GM21367 (cell line): ENCODE measurements at regions not wholly inside any gene's neighbourhood (a gene's known extent, or its start where the extent isn't known, plus 50 kb on each side); places are given as distances from the start of the nearest gene placed in this dataset.
"Not testable (repeated sequence)": the region's sequence is repeated elsewhere in the genome, so short reads cannot be mapped to it uniquely, and the experiment has no call there.

Experiments
- ATAC-seq: cut with Tn5 transposase; IDR thresholded peaks from one replicate; pipeline ENCODE4 v1.9.1; 2021; ENCODE audit not compliant: unreplicated experiment

DNA sequence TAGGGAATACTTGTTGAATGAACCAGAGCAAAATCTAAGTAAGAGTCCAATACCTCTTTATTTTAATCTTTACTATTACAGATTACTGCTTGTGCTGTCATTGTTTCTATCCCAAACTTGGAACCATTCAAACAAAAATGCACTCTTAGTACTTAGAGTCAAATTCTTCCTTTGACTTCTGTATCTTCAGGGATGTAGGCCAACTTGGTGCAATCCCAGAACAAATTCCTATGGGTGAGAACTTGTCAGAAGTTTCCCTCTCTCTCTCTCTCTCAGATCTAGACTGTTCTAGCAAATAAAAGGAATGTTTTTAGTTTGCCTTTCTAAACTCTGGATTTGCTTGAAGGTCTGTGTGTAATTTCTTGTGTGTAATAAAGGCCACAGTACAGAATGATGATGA lies 329.0 kb upstream of the TMTC4 start:
- no peak for ATAC-seq

DNA sequence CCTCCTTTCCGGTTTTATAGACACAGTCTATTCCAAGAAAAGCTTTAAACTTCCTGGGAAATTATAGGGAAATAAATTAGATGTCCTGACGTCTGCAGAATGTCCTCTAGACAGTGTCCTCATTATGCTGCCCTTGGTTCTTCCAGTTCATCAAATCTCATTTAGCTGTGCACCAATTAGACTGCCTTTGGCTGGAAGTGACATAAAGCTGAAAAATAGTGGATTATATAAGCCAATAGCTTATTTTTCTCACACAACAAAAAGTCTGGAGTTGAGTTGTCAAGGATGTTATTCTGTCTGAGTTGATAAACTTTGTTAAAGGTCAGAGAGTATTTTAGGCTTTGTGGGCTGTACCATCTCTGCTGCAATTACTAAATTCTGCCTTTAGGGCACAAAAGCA lies 314.8 kb upstream of the TMTC4 start:
- no peak for ATAC-seq

DNA sequence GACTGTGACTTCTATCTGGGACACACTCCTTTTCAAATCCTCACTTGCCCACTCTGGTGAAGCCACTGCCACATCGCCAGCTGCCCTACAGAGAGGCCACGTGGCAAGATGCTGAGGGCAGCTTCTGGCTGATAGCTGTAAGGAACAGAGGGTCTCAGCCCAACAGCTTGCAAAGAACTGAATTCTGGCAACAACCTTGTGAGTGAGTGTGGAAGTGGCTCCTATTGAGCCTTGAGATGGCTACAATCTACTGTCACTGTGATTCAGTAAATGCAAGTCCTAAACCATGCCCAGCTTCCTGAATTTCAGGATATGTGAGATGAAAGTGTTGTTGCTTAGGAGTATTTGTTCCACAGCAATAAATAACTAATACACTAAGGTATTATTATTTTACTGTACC lies 314.3 kb upstream of the TMTC4 start:
- no peak for ATAC-seq

DNA sequence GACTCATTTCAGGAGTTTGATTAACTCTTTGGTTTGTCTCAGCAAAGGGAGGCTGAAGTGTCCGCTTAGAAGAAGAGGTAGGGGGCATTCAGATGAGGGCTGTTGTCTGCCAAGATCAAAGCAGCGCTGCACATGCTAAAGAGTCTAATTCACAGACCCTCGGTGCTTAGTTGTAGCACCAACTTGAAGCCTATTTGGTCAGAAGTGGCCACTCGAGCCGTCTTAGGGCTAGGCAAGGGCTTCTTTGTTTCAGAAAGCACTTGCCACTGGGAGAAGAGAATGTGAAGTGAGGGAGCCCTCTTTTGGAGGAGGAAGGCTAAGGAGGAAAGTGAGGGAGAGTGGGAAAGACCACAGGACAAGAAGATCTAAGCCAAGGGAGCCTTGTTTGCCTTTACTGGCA lies 313.4 kb upstream of the TMTC4 start:
- ATAC-seq, result no peak

DNA sequence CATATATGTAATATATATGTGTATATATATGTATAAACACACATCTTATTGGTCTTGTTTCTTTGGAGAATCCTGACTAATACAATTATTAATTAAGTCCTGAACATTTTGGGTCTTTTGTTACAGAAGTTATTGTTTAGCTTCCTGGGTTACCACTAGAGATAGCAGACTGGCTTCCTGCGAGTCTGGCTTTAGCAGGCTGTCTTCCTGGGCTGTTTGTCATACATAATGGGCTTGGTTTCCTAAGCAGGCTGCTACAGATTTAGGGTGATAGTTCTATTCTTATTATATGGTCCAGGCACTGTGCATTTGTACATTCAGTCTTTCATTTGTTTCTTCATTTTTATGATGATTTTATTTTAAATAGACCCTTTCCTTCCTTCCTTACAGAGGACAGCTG lies 312.0 kb upstream of the TMTC4 start:
- no peak for ATAC-seq

DNA sequence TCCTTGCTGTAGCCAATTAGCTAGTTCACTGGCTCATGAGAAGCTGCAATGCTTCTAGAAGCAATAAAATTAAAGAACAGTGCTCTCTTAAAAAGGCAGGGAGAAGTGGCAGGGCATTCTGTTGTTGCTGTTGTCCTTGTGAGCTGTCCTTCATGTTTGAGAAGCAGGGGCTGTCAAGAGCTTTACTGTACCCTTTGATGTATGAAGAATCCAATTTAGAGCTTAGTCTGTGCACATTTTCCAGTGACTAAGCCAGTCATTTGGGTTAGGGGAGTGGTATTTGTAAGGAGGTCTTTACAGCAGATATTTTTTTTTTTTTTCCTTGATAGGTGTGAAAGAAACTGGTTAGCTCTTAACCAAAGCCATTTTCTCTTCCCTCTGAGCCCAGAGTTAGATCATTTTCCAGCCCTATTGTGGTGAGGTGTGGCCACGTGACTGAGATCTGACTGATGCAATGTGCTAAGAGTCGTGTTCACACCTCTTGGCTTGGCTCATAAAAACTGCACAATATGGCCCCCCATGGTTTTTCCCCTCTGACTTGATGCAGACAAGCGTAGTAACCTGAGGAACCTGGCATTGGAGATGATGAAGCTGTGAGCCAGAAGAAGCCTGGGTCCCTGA lies 309.6 kb upstream of the TMTC4 start:
- no peak for ATAC-seq

DNA sequence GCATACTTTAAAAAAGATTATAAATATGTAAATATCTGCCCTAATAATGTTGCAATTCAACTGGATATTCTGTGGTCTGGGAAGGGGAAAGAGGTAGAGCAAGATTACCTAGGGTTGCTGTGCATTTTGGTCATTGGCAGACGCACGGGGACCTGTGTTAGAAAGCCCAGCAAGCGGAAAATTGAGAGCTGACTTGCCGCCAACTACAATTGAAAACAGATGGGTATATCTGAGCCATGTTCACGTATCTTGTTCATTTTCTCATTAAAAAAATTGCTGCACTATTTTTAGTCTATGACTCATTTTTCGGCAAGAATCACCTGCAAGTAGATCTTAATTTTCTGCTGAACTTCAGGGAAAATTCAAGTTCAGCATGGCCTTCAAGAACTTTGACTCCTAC lies 308.5 kb upstream of the TMTC4 start:
- ATAC-seq, result no peak

DNA sequence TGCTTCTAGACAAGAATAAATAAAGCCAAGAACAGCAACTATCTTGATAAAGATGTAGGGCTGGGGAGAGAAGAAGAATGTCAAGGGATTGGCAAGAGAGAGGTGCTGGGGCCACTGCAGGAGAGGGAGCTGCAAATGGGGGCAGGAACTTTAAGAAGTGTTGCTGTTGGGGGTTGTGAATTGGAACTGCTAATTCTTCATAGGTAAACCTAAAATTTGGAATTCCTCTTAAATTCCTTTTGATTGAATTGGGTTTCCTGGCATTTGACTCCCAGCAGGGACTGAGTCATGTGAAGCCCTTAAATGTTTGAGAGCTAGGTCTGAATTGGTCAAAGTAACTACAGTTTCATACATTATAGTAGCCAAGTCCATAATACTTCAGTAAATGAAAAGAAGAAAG lies 305.6 kb upstream of the TMTC4 start:
- ATAC-seq, result no peak

DNA sequence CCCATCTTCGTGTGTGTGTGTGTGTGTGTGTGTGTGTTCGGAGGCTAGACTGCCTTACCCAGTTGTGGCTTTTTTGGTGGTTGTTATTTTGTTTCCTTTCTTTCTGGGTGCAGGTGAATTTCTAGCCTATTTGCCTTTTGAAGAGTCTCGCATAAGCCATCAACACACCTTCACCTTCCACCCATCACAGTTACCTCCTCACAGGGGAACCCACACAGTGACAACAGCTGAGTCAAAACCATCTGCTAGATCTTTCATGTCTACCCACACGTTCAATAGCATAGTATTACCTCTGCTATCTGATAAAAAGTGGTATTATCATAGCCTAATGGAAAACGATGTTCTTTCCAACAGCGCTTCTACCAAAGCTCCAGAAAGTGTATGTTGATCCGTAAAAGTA lies 303.2 kb upstream of the TMTC4 start:
- ATAC-seq, result no peak

DNA sequence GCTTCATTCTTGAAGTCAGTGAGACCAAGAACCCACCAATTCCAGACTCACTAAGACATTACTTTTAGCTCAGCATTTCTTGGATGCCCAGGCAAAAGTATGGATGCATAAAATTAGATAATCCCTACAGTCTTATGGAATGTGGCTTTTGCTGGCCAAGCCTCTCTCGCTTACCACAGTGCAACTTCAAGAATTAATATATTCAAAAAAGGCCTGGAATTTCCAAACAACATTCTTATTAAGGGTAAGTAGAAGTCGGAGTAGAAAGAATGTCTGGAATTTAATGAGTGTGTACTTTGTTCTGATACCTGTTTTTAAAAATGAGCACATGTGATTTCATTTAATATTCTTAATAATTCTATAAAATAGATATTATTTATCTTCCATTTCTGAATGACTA lies 302.4 kb upstream of the TMTC4 start:
- no peak for ATAC-seq

DNA sequence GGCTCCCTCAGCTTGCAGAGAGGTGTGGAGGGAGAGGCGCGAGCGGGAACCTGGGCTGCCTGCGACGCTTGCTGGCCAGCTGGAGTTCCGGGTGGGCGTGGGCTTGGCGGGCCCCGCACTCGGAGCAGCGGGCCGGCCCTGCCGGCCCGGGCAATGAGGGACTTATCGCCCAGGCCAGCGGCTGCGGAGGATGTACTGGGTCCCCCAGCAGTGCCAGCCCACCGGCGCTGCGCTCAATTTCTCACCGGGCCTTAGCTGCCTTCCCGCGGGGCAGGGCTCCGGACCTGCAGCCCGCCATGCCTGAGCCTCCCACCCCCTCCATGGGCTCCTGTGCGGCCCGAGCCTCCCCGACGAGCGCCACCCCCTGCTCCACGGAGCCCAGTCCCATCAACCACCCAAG lies 301.1 kb upstream of the TMTC4 start:
- not testable (repeated sequence) for ATAC-seq

DNA sequence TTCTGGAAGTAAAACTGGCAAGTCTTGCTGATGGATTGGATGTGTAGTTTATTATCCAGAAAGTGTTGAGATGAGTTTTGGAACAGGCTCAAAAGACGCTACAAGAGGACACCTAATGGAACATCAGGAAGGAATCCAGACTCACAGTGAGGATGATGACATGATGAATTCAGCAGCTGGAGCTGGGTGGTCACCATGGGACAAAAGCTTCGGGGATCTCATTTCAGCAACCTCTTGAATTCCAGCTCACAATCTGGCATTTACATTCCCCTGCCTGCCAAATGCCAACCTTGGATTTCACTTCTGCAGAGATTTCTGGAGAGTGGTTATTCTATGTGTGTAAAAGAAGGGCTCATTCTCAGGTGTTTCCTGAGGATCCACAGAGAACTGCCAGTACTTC lies 288.0 kb upstream of the TMTC4 start:
- no peak for ATAC-seq

DNA sequence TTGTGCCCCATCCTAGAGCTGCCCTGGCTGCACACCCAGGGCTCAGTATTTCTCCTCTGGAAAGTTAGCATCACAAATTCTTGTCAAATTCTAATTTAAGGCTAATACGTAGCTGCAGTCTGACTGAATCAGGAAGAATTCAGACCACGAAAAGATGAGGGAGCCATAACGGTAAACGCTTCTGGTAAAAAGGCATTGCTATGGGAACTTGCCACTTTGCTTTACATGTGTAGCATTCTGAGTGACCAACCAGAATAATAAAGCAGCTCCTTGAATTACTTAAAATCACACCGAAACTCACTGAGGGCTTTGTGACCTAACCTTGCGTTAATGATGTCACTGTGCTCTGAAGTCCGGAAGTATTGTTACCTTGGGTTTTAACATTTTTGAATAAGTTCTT lies 286.6 kb upstream of the TMTC4 start:
- no peak for ATAC-seq

DNA sequence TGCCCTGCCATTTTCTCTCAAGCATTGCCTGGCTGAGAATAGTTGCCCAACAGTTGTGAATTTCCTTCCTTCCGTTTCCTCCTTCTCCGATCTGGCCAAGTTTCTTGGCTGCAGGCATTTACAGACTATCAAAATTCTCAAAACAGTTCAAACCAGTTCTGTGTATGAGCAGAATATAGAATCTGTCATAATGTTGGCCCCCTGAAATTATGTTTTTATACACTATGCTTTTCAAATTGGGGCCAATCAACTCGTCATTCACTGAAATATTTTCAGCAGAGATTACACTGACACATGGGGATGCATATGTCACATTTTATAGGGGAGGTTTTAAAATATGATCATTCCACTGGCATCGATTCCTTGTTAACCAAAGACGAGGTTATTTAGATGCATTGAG lies 284.2 kb upstream of the TMTC4 start:
- ATAC-seq, result no peak

DNA sequence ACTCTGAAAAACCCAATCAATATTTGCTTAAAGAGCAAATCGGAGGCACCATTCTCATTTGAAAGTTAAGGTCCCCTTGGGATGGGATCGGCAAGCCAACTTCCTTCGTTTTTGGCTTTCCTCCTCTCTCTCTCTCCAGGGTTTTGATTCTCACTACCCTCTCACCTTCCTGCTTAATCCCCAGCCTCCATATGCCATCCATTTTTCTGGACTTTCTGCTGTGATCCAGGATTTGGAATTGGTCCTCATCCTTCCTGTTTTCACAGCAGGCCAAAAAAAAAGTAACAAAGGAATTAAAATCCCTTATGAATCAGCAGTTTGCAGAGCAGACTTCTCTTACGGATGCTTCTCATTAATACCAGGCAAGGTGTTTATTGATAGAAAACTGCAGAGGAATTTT lies 283.1 kb upstream of the TMTC4 start:
- ATAC-seq, result no peak

DNA sequence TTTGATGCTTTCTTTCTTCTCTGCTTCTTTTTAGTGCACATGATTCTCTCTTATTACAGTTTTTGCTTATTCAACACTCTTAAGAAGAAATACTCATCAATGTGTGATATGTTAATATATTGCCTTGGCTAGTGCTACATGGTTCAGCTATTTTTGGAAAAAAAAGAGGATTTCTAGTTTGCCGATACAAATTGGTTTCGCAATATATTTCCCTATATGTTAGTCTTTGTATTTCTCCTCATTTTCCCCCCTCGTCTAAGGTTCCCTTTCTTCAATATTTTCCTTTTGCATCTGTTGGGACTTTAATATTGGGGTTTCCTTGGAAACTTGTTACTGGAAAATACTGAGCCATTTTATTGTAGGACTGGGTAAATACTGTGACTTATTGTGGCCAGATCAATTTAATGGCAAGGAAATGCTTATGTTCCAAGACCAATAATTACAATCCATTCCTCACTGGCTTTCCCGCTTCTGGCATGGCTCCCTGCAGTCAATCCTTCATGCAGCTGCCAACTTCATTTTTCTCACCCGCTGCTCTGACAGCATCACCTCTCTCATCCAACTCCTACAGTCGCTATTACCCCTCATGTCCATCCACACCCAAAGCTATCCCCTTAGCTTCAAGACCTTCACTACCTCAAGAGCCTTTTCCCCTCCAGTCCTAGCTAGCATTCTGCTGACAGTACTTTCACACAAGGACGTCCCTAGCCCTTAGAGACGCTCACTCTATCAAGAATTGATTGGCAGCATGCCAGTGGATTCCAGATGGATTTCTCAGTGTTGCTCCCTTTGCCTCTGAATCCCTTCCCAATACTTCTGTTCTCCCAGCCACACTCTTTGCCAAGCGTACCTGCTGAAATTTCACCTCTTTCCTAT lies 280.1 kb upstream of the TMTC4 start:
- ATAC-seq, result no peak

DNA sequence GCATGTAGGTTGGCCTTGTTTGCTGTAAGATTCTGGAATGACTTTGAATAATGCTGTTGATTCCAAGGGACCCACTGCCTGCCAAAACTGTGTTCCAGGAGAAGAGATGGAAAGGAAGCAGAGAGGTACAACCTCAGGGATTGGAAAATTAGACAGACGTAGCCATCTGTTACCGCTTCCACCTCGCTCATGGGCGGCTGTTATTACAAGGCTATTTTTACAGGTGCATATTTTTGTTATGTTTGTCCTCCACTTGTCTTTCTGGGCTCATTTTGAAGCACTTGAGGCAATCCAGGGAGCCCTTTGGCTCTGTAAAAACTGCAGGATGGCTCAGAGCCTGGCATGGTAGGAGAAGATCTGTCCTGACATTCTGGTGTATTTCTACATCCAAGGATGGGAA lies 276.4 kb upstream of the TMTC4 start:
- ATAC-seq, result no peak

DNA sequence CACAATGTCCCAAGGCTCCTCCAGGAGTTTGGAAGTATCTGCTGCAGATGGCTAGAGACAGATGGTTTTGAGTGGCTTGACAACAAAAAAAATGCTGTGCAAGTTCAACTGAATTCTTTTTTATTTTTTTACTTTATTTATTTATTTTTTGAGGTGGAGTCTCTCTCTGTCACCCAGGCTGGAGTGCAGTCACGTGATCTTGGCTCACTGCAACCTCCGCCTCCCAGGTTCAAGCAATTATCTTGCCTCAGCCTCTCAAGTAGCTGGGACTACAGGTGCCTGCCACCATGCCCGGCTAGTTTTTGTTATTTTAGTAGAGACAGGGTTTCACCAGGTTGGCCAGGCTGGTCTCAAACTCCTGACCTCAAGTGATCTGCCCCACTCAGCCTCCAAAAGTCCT lies 274.3 kb upstream of the TMTC4 start:
- ATAC-seq, result not testable (repeated sequence)

DNA sequence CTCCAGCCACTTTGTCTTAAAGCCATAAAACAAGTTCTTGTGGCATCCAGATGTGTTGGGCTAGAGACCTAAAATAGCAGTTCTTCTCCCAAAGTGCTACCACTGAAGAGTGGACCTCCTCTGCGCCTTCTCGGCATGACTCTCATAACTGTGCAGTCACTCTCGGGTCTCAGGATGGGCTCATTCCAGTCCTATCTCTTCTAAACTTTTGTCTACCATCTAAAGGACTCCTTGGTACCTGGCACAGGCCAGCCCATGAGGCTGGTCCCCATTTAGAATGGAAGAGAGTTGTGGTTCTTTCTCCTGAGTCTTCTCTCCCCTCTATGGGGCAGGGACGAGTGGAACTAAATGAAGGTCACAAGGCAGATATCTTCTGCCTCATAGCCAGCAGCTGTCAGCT lies 272.0 kb upstream of the TMTC4 start:
- no peak for ATAC-seq

DNA sequence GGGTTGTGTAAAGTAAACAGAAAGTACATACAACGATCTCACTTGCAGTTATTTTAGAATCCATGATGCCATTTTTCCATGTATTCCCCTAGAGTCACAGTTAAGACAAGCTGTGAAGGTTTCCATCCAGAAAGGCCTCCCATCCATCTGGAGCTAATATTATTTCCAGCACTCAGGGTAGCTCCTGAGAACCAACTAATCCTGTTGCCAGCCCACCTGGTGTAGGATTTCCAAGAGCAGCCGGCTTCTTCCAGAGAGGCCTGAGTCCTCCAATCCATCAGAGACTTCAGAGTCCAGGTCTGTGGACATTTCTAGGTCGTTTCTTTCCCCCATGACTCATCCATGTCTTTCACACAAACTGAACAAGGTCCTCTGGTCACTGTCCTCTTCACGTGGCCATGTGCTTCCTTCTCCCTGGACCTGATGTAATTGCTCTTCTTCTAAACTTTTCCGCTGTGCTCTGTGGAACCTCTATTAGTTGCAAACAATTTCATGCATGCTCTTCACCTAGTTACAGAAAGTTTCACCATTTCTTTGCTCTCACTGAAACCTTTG lies 270.3 kb upstream of the TMTC4 start:
- no peak for ATAC-seq

DNA sequence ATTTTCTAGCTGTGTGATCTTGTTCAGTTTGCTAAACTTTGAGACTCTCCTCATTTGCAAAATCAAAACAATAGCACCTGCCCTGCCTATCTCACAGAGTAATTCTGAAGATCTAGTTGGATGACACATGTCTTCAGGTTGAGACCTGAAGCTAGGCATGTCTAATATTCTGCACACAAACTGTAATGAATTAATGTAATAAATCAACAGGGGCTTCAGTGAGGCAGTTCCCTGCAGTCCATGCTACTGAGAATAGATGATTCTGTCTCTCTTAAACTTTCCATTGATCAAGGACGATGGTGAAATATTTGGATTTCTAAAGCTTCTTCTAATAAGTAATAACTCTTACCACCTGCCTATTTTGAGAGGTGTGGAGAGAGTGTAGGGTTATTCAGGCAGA lies 268.1 kb upstream of the TMTC4 start:
- no peak for ATAC-seq
